Kidney epithelial cell (primary cell): ENCODE measurements at regions not wholly inside any gene's neighbourhood (a gene's known extent, or its start where the extent isn't known, plus 50 kb on each side); places are given as distances from the start of the nearest gene placed in this dataset.

Experiments
- DNase-seq: peaks from one replicate; pipeline ENCODE4 v3.0.0-alpha.2; 2010; ENCODE audit warnings: low read depth
- H3K27me3 ChIP-seq: 2 replicates; pipeline ENCODE4 v1.6.0; 2011; ENCODE audit warnings: low read length; ENCODE audit not compliant: control insufficient read depth, insufficient read depth
- H3K36me3 ChIP-seq: 2 replicates; pipeline ENCODE4 v1.5.1; 2011; ENCODE audit warnings: low read length; ENCODE audit not compliant: control insufficient read depth, insufficient read depth
- H3K4me3 ChIP-seq: 2 replicates; pipeline ENCODE4 v1.5.1; 2011; ENCODE audit warnings: low read depth, mild to moderate bottlenecking, control low read depth, low read length
- TF ChIP-seq, protein P1 (sequence below): IDR thresholded peaks from 2 replicates; pipeline ENCODE4 v1.5.1; 2011; ENCODE audit warnings: mild to moderate bottlenecking, moderate library complexity, low read length, control low read depth, inconsistent platforms; ENCODE audit not compliant: insufficient read depth, poor library complexity, severe bottlenecking

- Histone ChIP-seq H3K27me3 (no peaks in the 10 kb centered on the region), H3K36me3 (no peaks in the 10 kb centered on the region), H3K4me3 (no peak overlapping the region)
- no peak for DNase-seq
- TF ChIP-seq, protein P1, sequence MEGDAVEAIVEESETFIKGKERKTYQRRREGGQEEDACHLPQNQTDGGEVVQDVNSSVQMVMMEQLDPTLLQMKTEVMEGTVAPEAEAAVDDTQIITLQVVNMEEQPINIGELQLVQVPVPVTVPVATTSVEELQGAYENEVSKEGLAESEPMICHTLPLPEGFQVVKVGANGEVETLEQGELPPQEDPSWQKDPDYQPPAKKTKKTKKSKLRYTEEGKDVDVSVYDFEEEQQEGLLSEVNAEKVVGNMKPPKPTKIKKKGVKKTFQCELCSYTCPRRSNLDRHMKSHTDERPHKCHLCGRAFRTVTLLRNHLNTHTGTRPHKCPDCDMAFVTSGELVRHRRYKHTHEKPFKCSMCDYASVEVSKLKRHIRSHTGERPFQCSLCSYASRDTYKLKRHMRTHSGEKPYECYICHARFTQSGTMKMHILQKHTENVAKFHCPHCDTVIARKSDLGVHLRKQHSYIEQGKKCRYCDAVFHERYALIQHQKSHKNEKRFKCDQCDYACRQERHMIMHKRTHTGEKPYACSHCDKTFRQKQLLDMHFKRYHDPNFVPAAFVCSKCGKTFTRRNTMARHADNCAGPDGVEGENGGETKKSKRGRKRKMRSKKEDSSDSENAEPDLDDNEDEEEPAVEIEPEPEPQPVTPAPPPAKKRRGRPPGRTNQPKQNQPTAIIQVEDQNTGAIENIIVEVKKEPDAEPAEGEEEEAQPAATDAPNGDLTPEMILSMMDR = no peak
Measured at GRCh38 chr5:122253794-122254193, 58.2 kb upstream of the SNCAIP start.

GRCh38 chr5:122256388-122256787 lies 55.6 kb upstream of the SNCAIP start:
- Histone ChIP-seq H3K36me3 (no peaks in the 10 kb centered on the region), H3K4me3 (no peak overlapping the region), H3K27me3 (no peaks in the 10 kb centered on the region)
- no peak for DNase-seq
- TF ChIP-seq, protein P1 = no peak

GRCh38 chr5:122257000-122257399 lies 55.0 kb upstream of the SNCAIP start:
- DNase-seq = no peak
- H3K36me3 ChIP-seq = no peaks in the 10 kb centered on the region
- no peak overlapping the region for H3K4me3 ChIP-seq
- TF ChIP-seq, protein P1 = no peak
- H3K27me3 ChIP-seq = no peaks in the 10 kb centered on the region

DNA sequence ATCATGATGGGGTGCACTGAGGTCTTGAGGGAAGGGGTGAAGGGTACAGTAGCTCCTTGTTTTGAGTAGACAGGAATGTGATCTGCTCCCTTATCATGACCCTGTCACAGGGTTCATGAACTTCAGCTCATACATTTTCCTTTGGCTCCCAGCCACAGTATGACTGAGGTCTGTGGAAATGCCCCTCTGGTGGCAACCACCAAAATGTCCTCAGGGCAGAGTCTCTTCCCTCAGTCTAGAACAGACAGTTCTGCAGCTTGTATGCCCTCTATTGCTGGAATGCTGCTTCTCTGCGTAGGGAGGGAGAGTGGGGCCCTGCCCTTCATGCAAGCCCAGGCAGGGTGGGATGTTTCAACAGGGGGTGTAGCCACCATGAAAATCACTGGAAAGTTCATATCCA lies 53.8 kb upstream of the SNCAIP start:
- TF ChIP-seq, protein P1 = no peak
- Histone ChIP-seq H3K36me3 (no peaks in the 10 kb centered on the region), H3K4me3 (no peak overlapping the region), H3K27me3 (no peaks in the 10 kb centered on the region)
- no peak for DNase-seq

DNA sequence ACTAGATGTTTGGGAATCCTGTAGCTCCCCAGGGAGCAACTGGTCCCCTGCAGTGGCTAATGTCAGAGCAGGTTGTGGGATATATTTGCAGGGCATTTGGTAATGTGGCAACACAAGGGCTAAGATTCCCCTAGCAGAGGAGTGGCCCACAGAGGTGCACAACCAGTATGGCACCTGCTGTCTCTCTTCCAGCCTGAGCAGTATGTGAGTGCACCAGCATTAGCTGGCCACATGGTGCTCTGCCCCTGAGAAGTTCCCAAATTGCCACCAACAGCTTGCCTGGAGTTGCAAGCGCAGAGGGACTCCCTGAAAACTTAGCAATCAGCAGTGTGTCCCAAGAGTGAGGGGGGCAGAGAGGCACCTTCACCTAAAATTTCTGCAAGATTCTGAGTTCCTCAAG lies 53.2 kb upstream of the SNCAIP start:
- H3K36me3 ChIP-seq = no peaks in the 10 kb centered on the region
- no peak overlapping the region for H3K4me3 ChIP-seq
- no peaks in the 10 kb centered on the region for H3K27me3 ChIP-seq
- DNase-seq = no peak
- TF ChIP-seq, protein P1 = no peak

GRCh38 chr5:122259995-122260394 lies 52.0 kb upstream of the SNCAIP start:
- Histone ChIP-seq H3K36me3 (no peaks in the 10 kb centered on the region), H3K27me3 (no peaks in the 10 kb centered on the region), H3K4me3 (no peak overlapping the region)
- TF ChIP-seq, protein P1 = no peak
- peak; percentile 45 for DNase-seq
